Bronchial epithelial cell (primary cell): ENCODE measurements at regions not wholly inside any gene's neighbourhood (a gene's known extent, or its start where the extent isn't known, plus 50 kb on each side); places are given as distances from the start of the nearest gene placed in this dataset.
A peak's percentile ranks its signal among the peaks of the same experiment; 100 is the strongest.

ENCODE experiments used
- DNase-seq: peaks from one replicate; pipeline ENCODE4 v3.0.0-alpha.2; 2010; ENCODE audit warnings: low read depth
- FAIRE-seq: peaks from 2 replicates; lab custom pipeline; 2011; peaks lifted over from hg19 to GRCh38; lab: Jason Lieb, UNC
- H3K27me3 ChIP-seq: 2 replicates; pipeline ENCODE4 v1.5.1; 2011; ENCODE audit warnings: low read length; ENCODE audit not compliant: control insufficient read depth, insufficient read depth
- H3K36me3 ChIP-seq: 2 replicates; pipeline ENCODE4 v1.5.1; 2011; ENCODE audit warnings: low read length; ENCODE audit not compliant: control insufficient read depth, insufficient read depth
- H3K4me3 ChIP-seq: 2 replicates; pipeline ENCODE4 v1.5.1; 2011; ENCODE audit warnings: mild to moderate bottlenecking, low read depth, low read length, control low read depth
- TF ChIP-seq, protein P1 (sequence below): IDR thresholded peaks from 2 replicates; pipeline ENCODE4 v1.5.1; 2011; ENCODE audit warnings: mild to moderate bottlenecking, moderate library complexity, low read length, control low read depth, inconsistent platforms; ENCODE audit not compliant: insufficient read depth, severe bottlenecking

DNA sequence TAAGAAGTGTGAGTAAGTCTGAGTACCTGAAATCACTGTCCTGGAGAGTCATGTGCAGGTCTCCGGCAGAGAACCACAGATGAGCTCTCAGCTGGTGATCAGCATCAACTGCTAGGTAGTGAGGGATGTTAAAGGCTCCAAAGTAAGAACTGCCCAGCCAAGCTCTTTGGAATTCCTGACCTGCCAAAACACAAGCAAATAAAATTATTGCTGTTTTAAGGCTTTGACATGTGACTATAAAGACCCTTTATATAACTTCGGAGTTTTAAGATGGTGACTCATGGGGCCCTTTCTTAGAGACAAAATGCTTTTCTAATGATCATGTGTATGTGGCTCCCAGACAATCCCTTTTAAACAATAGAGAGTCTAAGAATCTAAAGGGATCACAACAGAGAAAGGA lies 855.7 kb downstream of the TRIB2 start:
- Histone ChIP-seq H3K36me3 (no peaks in the 10 kb centered on the region), H3K4me3 (no peak overlapping the region), H3K27me3 (no peaks in the 10 kb centered on the region)
- FAIRE-seq (no peak), DNase-seq (no peak)
- TF ChIP-seq, protein P1, sequence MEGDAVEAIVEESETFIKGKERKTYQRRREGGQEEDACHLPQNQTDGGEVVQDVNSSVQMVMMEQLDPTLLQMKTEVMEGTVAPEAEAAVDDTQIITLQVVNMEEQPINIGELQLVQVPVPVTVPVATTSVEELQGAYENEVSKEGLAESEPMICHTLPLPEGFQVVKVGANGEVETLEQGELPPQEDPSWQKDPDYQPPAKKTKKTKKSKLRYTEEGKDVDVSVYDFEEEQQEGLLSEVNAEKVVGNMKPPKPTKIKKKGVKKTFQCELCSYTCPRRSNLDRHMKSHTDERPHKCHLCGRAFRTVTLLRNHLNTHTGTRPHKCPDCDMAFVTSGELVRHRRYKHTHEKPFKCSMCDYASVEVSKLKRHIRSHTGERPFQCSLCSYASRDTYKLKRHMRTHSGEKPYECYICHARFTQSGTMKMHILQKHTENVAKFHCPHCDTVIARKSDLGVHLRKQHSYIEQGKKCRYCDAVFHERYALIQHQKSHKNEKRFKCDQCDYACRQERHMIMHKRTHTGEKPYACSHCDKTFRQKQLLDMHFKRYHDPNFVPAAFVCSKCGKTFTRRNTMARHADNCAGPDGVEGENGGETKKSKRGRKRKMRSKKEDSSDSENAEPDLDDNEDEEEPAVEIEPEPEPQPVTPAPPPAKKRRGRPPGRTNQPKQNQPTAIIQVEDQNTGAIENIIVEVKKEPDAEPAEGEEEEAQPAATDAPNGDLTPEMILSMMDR = no peak

DNA sequence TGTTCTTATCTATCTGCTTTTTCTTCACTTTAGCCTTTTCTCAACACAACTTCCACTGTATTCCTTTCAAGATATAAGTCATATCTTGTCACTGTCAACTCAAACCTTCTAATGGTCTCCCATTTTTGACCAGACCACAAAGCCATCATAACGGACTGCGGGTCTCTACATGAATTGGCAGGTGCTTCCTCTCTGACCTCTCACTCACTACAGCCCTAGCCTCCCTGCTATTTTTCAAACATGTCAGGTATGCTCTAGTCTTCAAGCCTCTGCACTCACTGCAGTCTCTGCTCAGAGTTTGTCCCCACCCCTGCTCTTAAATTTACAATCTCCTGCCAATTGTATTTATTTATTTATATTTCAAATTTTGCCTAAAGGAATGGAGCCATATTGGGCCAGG lies 858.1 kb downstream of the TRIB2 start:
- H3K4me3 ChIP-seq = no peak overlapping the region
- no peaks in the 10 kb centered on the region for H3K36me3 ChIP-seq
- DNase-seq (no peak), FAIRE-seq (no peak)
- TF ChIP-seq, protein P1 = no peak
- no peaks in the 10 kb centered on the region for H3K27me3 ChIP-seq

DNA sequence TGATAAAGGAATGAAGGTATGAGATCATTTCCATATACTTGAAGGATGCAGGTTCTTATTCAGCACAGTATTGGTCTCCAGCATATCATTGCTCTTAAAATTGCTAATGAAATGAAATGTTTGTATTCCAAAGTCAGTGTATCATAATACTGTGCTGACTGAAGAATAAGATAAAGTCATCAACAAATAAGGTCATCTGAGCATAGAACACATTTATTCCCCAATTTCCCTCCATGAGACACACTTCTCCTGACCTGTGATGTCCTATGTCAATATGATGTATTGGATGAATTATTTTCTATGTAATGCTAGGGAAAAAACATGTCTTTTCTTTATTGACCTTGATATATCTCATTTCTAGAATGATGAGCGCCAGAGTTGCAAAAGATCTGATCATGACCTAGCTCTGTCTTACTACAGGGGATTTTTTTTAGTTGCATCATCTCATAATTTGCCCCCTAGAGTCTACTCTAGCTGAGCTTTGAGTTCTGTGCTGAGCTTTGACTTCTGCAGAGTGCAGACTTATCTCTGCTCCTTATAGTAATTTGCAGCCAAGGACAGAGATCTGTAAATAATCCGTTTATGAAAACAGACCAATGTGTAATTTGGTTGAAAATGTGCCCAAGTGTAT lies 859.8 kb downstream of the TRIB2 start:
- DNase-seq (no peak), FAIRE-seq (no peak)
- TF ChIP-seq, protein P1 = no peak
- H3K27me3 ChIP-seq = no peaks in the 10 kb centered on the region
- H3K4me3 ChIP-seq = no peak overlapping the region
- no peaks in the 10 kb centered on the region for H3K36me3 ChIP-seq

DNA sequence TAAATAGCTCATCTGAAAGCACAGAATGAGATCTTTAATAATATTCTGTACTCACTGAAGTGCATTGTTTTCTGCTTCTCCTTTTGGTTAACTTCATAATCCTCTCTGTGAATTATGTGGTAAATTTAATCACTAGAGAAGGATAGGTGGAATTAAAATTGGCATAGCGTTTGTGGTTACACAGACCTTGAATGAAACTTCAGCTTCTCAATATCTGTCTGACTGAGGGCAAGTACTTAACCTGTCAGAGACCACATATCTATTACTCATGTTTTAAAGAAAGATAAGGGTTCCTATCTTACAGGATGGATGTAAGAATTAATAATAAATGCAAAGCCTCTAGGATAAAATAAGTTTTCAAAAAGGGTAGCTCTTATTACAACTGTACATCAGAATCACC lies 861.8 kb downstream of the TRIB2 start:
- DNase-seq (no peak), FAIRE-seq (no peak)
- TF ChIP-seq, protein P1 = no peak
- Histone ChIP-seq H3K27me3 (no peaks in the 10 kb centered on the region), H3K4me3 (no peak overlapping the region), H3K36me3 (no peaks in the 10 kb centered on the region)

GRCh38 chr2:13581471-13581870 lies 864.7 kb downstream of the TRIB2 start:
- no peak for FAIRE-seq
- H3K4me3 ChIP-seq = no peak overlapping the region
- TF ChIP-seq, protein P1 = peak; percentile 18
- H3K36me3 ChIP-seq = no peaks in the 10 kb centered on the region
- H3K27me3 ChIP-seq = no peaks in the 10 kb centered on the region
- no peak for DNase-seq

GRCh38 chr2:13583609-13584008 lies 866.9 kb downstream of the TRIB2 start:
- Histone ChIP-seq H3K4me3 (no peak overlapping the region), H3K36me3 (no peaks in the 10 kb centered on the region), H3K27me3 (no peaks in the 10 kb centered on the region)
- no peak for DNase-seq
- FAIRE-seq = no peak
- TF ChIP-seq, protein P1 = no peak
